ENCODE measurements at regions not wholly inside any gene's neighbourhood (a gene's known extent, or its start where the extent isn't known, plus 50 kb on each side); places are given as distances from the start of the nearest gene placed in this dataset.

GRCh38 chr13:56216221-56216620, 924.5 kb upstream of the PRR20A start:
- H3K27ac Mint-ChIP-seq: no peak overlapping the region
- no peaks in the 10 kb centered on the region for H3K36me3 Mint-ChIP-seq (ENCODE audit: low read depth)
- H3K27me3 Mint-ChIP-seq (ENCODE audit: low read depth, poor library complexity): peaks cover 4% of the 10 kb centered on the region
- TF ChIP-seq, protein P1, sequence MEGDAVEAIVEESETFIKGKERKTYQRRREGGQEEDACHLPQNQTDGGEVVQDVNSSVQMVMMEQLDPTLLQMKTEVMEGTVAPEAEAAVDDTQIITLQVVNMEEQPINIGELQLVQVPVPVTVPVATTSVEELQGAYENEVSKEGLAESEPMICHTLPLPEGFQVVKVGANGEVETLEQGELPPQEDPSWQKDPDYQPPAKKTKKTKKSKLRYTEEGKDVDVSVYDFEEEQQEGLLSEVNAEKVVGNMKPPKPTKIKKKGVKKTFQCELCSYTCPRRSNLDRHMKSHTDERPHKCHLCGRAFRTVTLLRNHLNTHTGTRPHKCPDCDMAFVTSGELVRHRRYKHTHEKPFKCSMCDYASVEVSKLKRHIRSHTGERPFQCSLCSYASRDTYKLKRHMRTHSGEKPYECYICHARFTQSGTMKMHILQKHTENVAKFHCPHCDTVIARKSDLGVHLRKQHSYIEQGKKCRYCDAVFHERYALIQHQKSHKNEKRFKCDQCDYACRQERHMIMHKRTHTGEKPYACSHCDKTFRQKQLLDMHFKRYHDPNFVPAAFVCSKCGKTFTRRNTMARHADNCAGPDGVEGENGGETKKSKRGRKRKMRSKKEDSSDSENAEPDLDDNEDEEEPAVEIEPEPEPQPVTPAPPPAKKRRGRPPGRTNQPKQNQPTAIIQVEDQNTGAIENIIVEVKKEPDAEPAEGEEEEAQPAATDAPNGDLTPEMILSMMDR (IDR thresholded peaks at IDR 0.05): no peak
- H3K4me1 Mint-ChIP-seq: no peaks in the 10 kb centered on the region
- H3K9me3 Mint-ChIP-seq: no peaks in the 10 kb centered on the region
- H3K4me3 Mint-ChIP-seq: no peak overlapping the region
- DNase-seq: no peak

DNA sequence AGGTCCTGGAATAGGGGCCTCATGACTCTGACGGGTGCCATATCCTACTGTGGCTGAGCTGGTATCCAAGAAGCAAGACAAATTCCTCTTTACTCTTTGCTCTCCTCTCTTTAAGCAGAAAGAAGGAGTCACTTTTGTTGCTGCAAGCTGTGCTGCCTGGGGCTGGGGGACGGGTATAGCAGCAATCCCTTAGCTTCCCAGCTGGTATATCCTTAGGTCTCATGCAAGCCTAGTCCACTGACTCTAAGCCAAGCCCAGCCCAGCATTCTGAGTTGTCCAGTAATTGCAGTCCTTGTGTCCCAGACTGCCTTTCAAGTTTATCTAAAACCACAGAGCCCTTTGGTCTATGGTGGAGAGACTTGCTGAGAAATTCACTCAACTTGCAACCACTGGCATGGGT, 893.0 kb upstream of the PRR20A start:
- Mint-ChIP-seq H3K27me3 (ENCODE audit: low read depth, poor library complexity) (no peaks in the 10 kb centered on the region), H3K27ac (no peak overlapping the region), H3K4me1 (no peaks in the 10 kb centered on the region), H3K9me3 (no peaks in the 10 kb centered on the region), H3K36me3 (ENCODE audit: low read depth) (no peaks in the 10 kb centered on the region), H3K4me3 (no peak overlapping the region)
- TF ChIP-seq, protein P1 (IDR thresholded peaks at IDR 0.05): no peak
- no peak for DNase-seq

GRCh38 chr13:56271686-56272085, 869.0 kb upstream of the PRR20A start:
- Mint-ChIP-seq H3K4me1 (no peaks in the 10 kb centered on the region), H3K4me3 (no peak overlapping the region), H3K36me3 (ENCODE audit: low read depth) (no peaks in the 10 kb centered on the region), H3K9me3 (no peaks in the 10 kb centered on the region), H3K27ac (no peak overlapping the region), H3K27me3 (ENCODE audit: low read depth, poor library complexity) (no peaks in the 10 kb centered on the region)
- no peak for DNase-seq
- TF ChIP-seq, protein P1 (IDR thresholded peaks at IDR 0.05): no peak

DNA sequence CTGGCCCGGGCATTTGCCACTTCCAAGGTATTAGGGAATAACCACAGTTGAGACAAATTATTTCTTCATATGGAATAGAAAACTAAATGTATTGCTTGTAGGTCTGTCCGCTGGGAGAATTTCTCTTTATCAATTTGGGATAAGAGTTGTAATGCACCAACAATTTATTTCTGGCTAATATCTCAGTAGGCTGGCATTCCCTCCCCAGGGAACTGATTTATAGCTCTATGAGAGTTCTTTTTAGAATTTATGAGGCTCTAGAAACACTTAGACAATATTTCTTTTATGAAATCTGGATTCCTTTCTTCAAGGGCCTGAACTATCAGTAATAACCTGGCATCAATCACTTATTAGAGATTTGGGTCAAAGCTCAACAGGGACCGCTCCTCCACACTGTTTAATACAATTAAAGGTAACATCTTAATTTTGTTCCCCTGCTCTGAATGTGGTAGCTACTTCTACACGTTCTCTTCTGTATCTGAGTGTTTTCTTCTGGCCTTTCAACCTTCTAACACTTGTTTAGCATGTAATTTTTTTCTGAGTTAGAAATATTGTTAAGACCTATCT, 857.4 kb upstream of the PRR20A start:
- Mint-ChIP-seq H3K4me1 (no peaks in the 10 kb centered on the region), H3K27me3 (ENCODE audit: low read depth, poor library complexity) (no peaks in the 10 kb centered on the region), H3K36me3 (ENCODE audit: low read depth) (no peaks in the 10 kb centered on the region), H3K4me3 (no peak overlapping the region), H3K9me3 (peaks cover 8% of the 10 kb centered on the region), H3K27ac (no peak overlapping the region)
- no peak for DNase-seq
- TF ChIP-seq, protein P1 (IDR thresholded peaks at IDR 0.05): no peak

DNA sequence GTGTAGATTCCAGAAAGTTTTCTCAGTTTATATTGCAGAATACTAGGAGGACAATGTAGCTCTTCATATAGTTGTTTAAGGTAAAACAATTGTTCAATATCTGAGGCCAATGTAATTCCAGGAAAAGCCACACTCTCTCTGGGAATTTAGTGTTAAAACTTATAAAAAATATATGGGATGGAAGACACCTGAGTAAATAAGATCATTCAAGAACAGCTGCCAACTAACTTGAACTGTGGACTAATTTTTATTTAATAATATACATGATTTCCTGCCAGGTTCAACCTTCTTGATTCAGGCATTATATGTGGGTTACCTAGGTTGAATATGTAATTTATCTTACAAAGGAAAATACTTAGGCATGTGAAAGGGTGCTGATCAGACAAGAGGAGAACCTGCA, 841.1 kb upstream of the PRR20A start:
- Mint-ChIP-seq H3K36me3 (ENCODE audit: low read depth) (no peaks in the 10 kb centered on the region), H3K4me3 (no peak overlapping the region), H3K4me1 (no peaks in the 10 kb centered on the region), H3K27ac (no peak overlapping the region), H3K9me3 (no peaks in the 10 kb centered on the region), H3K27me3 (ENCODE audit: low read depth, poor library complexity) (no peaks in the 10 kb centered on the region)
- DNase-seq: no peak
- TF ChIP-seq, protein P1 (IDR thresholded peaks at IDR 0.05): no peak

- Mint-ChIP-seq H3K9me3 (no peaks in the 10 kb centered on the region), H3K27ac (no peak overlapping the region), H3K36me3 (ENCODE audit: low read depth) (no peaks in the 10 kb centered on the region), H3K4me1 (no peaks in the 10 kb centered on the region), H3K4me3 (no peak overlapping the region), H3K27me3 (ENCODE audit: low read depth, poor library complexity) (no peaks in the 10 kb centered on the region)
- TF ChIP-seq, protein P1 (IDR thresholded peaks at IDR 0.05): no peak
- no peak for DNase-seq
Observed at GRCh38 chr13:56314765-56315164, 826.0 kb upstream of the PRR20A start.
